GDM1 (cell line): ENCODE measurements at regions not wholly inside any gene's neighbourhood (a gene's known extent, or its start where the extent isn't known, plus 50 kb on each side); places are given as distances from the start of the nearest gene placed in this dataset.

Experiments
- DNase-seq: peaks from one replicate; lab custom pipeline; 2025; lab: John Stamatoyannopoulos, UW

- DNase-seq = no peak
Observed at GRCh38 chr14:95413289-95414215, 93.8 kb upstream of the CLMN start.

- DNase-seq = no peak
Observed at GRCh38 chr14:95410838-95411237, 91.1 kb upstream of the CLMN start.

GRCh38 chr14:95409477-95410272 lies 90.0 kb upstream of the CLMN start:
- no peak for DNase-seq

- DNase-seq = no peak
Observed at GRCh38 chr14:95408731-95409476, 89.2 kb upstream of the CLMN start.

- DNase-seq = no peak
Observed at GRCh38 chr14:95407354-95407753, 87.6 kb upstream of the CLMN start.

- no peak for DNase-seq
Observed at GRCh38 chr14:95406756-95407277, 87.1 kb upstream of the CLMN start.

GRCh38 chr14:95404583-95404982 lies 84.9 kb upstream of the CLMN start:
- no peak for DNase-seq

GRCh38 chr14:95402578-95402977 lies 82.9 kb upstream of the CLMN start:
- DNase-seq = no peak

- DNase-seq = no peak
Observed at GRCh38 chr14:95402176-95402575, 82.5 kb upstream of the CLMN start.

GRCh38 chr14:95398630-95399547 lies 79.2 kb upstream of the CLMN start:
- DNase-seq = no peak

- no peak for DNase-seq
Observed at GRCh38 chr14:95397325-95397724, 77.6 kb upstream of the CLMN start.

- DNase-seq = no peak
Observed at GRCh38 chr14:95396221-95396620, 76.5 kb upstream of the CLMN start.

GRCh38 chr14:95395098-95395737 lies 75.5 kb upstream of the CLMN start:
- no peak for DNase-seq

GRCh38 chr14:95394297-95395097 lies 74.8 kb upstream of the CLMN start:
- DNase-seq = no peak

GRCh38 chr14:95392841-95393240 lies 73.1 kb upstream of the CLMN start:
- no peak for DNase-seq

- no peak for DNase-seq
Observed at GRCh38 chr14:95391331-95391730, 71.6 kb upstream of the CLMN start.

GRCh38 chr14:95389471-95390011 lies 69.8 kb upstream of the CLMN start:
- DNase-seq = no peak

GRCh38 chr14:95388699-95389098 lies 69.0 kb upstream of the CLMN start:
- DNase-seq = no peak

- DNase-seq = no peak
Observed at GRCh38 chr14:95387826-95388445, 68.2 kb upstream of the CLMN start.
